ENCODE measurements at regions not wholly inside any gene's neighbourhood (a gene's known extent, or its start where the extent isn't known, plus 50 kb on each side); places are given as distances from the start of the nearest gene placed in this dataset.

GRCh38 chr6:156082012-156082411 is 626.4 kb upstream of the NOX3 start:
- TF ChIP-seq CTCF (IDR thresholded peaks at IDR 0.05) (no peak), POLR2A (IDR thresholded peaks at IDR 0.05) (no peak), EP300 (IDR thresholded peaks at IDR 0.05) (no peak)
